K562 (cell line): ENCODE measurements at regions not wholly inside any gene's neighbourhood (a gene's known extent, or its start where the extent isn't known, plus 50 kb on each side); places are given as distances from the start of the nearest gene placed in this dataset.

Experiments used
- EGR1 ChIP-seq: fragments of 450-650 bp; conservative IDR thresholded peaks from 2 replicates; pipeline ENCODE4 v1.6.1; 2017; ENCODE audit warnings: mild to moderate bottlenecking
- ILF3 ChIP-seq: fragments of 450-650 bp; IDR thresholded peaks from 2 replicates; pipeline ENCODE4 v1.6.1; 2018; ENCODE audit warnings: antibody characterized with exemption, mild to moderate bottlenecking, moderate library complexity, borderline replicate concordance
- PRMT5 ChIP-seq: sonication (generic); formaldehyde crosslinking; IDR thresholded peaks from 2 replicates; pipeline ENCODE4 v1.5.0; 2020; ENCODE audit warnings: missing genetic modification reagents
- SMAD3 ChIP-seq: fragments of 450-650 bp; formaldehyde crosslinking; conservative IDR thresholded peaks from 2 replicates; pipeline ENCODE4 v1.4.0; 2020; ENCODE audit warnings: mild to moderate bottlenecking
- ZNF766 ChIP-seq: fragments of 200-800 bp; sonication (Bioruptor generic); conservative IDR thresholded peaks from 2 replicates; pipeline ENCODE4 v1.6.1; 2016; ENCODE audit warnings: missing genetic modification characterization, missing compliant biosample characterization
- TF ChIP-seq, protein P1 (sequence below): fragments of 250-450 bp; sonication (Bioruptor Pico); IDR thresholded peaks from 2 replicates; pipeline ENCODE4 v1.4.0; 2020; ENCODE audit warnings: mild to moderate bottlenecking, moderate library complexity
- TF ChIP-seq, protein P2 (sequence below): sonication (generic); formaldehyde crosslinking; IDR thresholded peaks from 2 replicates; pipeline ENCODE4 v1.8.1; 2023; ENCODE audit warnings: mild to moderate bottlenecking, missing genetic modification reagents
- TF ChIP-seq, protein P3 (sequence below): fragments of 250-450 bp; sonication (Bioruptor Pico); IDR thresholded peaks from 2 replicates; pipeline ENCODE4 v1.8.0; 2022; ENCODE audit warnings: inconsistent platforms
- TF ChIP-seq, protein P4 (sequence below): fragments of 450-650 bp; formaldehyde crosslinking; IDR thresholded peaks from 2 replicates; pipeline ENCODE4 v1.4.0; 2022; ENCODE audit warnings: missing genetic modification characterization
- TF ChIP-seq, protein P5 (sequence below): fragments of 250-450 bp; sonication (Bioruptor Pico); IDR thresholded peaks from 2 replicates; pipeline ENCODE4 v1.8.0; 2021; ENCODE audit warnings: borderline replicate concordance, mild to moderate bottlenecking, moderate library complexity; ENCODE audit not compliant: poor library complexity, severe bottlenecking
- TF ChIP-seq, protein P6 (sequence below): sonication (generic); formaldehyde crosslinking; IDR thresholded peaks from 2 replicates; pipeline ENCODE4 v1.8.1; 2023; ENCODE audit warnings: missing genetic modification reagents, mild to moderate bottlenecking, borderline replicate concordance

DNA sequence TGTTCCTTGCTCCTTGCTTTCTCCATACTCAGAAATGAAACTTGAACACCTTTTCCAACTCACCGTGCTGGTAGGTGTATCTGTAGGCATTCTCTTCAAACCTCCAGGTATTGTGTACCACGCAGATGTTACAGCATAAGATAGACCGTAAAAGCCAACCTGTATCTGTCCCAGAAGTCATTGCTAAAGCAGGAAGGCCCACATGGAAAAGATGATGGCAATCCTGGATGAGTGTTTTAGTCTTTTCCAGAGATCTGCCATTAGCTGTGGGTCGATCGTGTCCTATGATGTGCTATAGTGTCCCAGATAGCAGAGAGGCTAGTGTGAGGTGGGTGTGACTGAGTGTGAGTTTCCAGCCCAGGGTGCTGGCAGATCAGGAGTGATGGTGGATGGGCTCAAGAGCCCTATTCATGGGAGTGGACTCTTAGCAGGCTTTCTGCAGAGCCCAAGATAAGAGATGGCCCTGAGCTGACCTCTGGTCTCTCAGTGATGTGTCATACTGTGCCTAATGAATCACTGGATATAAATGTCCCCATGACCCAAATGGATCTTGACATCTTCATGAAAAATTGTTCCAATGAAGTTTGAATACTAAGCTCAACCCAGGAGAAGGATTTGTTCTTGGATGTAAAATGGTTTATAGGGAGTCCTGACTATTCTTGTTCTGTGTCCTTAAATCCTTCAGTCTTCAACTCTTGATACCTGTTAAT is 69.1 kb upstream of the WDR1 start (continued):
- TF ChIP-seq, protein P1, sequence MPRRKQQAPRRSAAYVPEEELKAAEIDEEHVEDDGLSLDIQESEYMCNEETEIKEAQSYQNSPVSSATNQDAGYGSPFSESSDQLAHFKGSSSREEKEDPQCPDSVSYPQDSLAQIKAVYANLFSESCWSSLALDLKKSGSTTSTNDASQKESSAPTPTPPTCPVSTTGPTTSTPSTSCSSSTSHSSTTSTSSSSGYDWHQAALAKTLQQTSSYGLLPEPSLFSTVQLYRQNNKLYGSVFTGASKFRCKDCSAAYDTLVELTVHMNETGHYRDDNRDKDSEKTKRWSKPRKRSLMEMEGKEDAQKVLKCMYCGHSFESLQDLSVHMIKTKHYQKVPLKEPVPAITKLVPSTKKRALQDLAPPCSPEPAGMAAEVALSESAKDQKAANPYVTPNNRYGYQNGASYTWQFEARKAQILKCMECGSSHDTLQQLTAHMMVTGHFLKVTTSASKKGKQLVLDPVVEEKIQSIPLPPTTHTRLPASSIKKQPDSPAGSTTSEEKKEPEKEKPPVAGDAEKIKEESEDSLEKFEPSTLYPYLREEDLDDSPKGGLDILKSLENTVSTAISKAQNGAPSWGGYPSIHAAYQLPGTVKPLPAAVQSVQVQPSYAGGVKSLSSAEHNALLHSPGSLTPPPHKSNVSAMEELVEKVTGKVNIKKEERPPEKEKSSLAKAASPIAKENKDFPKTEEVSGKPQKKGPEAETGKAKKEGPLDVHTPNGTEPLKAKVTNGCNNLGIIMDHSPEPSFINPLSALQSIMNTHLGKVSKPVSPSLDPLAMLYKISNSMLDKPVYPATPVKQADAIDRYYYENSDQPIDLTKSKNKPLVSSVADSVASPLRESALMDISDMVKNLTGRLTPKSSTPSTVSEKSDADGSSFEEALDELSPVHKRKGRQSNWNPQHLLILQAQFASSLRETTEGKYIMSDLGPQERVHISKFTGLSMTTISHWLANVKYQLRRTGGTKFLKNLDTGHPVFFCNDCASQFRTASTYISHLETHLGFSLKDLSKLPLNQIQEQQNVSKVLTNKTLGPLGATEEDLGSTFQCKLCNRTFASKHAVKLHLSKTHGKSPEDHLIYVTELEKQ (CRISPR knock-in tag) = no peak
- TF ChIP-seq ZNF766 (CRISPR knock-in tag) (no peak), PRMT5 (CRISPR knock-in tag) (no peak), SMAD3 (CRISPR knock-in tag) (no peak), EGR1 (no peak), ILF3 (no peak)
- TF ChIP-seq, protein P2, sequence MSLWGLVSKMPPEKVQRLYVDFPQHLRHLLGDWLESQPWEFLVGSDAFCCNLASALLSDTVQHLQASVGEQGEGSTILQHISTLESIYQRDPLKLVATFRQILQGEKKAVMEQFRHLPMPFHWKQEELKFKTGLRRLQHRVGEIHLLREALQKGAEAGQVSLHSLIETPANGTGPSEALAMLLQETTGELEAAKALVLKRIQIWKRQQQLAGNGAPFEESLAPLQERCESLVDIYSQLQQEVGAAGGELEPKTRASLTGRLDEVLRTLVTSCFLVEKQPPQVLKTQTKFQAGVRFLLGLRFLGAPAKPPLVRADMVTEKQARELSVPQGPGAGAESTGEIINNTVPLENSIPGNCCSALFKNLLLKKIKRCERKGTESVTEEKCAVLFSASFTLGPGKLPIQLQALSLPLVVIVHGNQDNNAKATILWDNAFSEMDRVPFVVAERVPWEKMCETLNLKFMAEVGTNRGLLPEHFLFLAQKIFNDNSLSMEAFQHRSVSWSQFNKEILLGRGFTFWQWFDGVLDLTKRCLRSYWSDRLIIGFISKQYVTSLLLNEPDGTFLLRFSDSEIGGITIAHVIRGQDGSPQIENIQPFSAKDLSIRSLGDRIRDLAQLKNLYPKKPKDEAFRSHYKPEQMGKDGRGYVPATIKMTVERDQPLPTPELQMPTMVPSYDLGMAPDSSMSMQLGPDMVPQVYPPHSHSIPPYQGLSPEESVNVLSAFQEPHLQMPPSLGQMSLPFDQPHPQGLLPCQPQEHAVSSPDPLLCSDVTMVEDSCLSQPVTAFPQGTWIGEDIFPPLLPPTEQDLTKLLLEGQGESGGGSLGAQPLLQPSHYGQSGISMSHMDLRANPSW = no peak
- TF ChIP-seq, protein P3, sequence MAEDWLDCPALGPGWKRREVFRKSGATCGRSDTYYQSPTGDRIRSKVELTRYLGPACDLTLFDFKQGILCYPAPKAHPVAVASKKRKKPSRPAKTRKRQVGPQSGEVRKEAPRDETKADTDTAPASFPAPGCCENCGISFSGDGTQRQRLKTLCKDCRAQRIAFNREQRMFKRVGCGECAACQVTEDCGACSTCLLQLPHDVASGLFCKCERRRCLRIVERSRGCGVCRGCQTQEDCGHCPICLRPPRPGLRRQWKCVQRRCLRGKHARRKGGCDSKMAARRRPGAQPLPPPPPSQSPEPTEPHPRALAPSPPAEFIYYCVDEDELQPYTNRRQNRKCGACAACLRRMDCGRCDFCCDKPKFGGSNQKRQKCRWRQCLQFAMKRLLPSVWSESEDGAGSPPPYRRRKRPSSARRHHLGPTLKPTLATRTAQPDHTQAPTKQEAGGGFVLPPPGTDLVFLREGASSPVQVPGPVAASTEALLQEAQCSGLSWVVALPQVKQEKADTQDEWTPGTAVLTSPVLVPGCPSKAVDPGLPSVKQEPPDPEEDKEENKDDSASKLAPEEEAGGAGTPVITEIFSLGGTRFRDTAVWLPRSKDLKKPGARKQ (CRISPR knock-in tag) = no peak
- TF ChIP-seq, protein P4, sequence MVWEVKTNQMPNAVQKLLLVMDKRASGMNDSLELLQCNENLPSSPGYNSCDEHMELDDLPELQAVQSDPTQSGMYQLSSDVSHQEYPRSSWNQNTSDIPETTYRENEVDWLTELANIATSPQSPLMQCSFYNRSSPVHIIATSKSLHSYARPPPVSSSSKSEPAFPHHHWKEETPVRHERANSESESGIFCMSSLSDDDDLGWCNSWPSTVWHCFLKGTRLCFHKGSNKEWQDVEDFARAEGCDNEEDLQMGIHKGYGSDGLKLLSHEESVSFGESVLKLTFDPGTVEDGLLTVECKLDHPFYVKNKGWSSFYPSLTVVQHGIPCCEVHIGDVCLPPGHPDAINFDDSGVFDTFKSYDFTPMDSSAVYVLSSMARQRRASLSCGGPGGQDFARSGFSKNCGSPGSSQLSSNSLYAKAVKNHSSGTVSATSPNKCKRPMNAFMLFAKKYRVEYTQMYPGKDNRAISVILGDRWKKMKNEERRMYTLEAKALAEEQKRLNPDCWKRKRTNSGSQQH (CRISPR knock-in tag) = no peak
- TF ChIP-seq, protein P5, sequence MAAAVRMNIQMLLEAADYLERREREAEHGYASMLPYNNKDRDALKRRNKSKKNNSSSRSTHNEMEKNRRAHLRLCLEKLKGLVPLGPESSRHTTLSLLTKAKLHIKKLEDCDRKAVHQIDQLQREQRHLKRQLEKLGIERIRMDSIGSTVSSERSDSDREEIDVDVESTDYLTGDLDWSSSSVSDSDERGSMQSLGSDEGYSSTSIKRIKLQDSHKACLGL (CRISPR knock-in tag) = no peak
- TF ChIP-seq, protein P6, sequence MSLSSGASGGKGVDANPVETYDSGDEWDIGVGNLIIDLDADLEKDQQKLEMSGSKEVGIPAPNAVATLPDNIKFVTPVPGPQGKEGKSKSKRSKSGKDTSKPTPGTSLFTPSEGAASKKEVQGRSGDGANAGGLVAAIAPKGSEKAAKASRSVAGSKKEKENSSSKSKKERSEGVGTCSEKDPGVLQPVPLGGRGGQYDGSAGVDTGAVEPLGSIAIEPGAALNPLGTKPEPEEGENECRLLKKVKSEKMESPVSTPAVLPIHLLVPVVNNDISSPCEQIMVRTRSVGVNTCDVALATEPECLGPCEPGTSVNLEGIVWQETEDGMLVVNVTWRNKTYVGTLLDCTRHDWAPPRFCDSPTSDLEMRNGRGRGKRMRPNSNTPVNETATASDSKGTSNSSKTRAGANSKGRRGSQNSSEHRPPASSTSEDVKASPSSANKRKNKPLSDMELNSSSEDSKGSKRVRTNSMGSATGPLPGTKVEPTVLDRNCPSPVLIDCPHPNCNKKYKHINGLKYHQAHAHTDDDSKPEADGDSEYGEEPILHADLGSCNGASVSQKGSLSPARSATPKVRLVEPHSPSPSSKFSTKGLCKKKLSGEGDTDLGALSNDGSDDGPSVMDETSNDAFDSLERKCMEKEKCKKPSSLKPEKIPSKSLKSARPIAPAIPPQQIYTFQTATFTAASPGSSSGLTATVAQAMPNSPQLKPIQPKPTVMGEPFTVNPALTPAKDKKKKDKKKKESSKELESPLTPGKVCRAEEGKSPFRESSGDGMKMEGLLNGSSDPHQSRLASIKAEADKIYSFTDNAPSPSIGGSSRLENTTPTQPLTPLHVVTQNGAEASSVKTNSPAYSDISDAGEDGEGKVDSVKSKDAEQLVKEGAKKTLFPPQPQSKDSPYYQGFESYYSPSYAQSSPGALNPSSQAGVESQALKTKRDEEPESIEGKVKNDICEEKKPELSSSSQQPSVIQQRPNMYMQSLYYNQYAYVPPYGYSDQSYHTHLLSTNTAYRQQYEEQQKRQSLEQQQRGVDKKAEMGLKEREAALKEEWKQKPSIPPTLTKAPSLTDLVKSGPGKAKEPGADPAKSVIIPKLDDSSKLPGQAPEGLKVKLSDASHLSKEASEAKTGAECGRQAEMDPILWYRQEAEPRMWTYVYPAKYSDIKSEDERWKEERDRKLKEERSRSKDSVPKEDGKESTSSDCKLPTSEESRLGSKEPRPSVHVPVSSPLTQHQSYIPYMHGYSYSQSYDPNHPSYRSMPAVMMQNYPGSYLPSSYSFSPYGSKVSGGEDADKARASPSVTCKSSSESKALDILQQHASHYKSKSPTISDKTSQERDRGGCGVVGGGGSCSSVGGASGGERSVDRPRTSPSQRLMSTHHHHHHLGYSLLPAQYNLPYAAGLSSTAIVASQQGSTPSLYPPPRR = no peak
